ENCODE measurements at regions not wholly inside any gene's neighbourhood (a gene's known extent, or its start where the extent isn't known, plus 50 kb on each side); places are given as distances from the start of the nearest gene placed in this dataset.

GRCh38 chr7:17632384-17632783 lies 307.9 kb downstream of the SNX13 start:
- H3K36me3 ChIP-seq (ENCODE audit: control insufficient read depth in 4 of 4, insufficient read depth in 4 of 4, low read length in 3 of 4), result no peaks in the 10 kb centered on the region
- WGBS (ENCODE audit: insufficient coverage), result no CpG with 5 or more reads among the region's 2 CpGs
- no peak overlapping the region for H3K4me3 ChIP-seq (ENCODE audit: control insufficient read depth in 1 of 7, extremely low read depth in 1 of 7, insufficient read depth in 4 of 7, low read depth in 2 of 7, low read length in 6 of 7)
- no peaks in the 10 kb centered on the region for H3K27me3 ChIP-seq (replicated peaks in 2 of 5; ENCODE audit: control insufficient read depth in 4 of 5, insufficient read depth in 5 of 5, low read length in 4 of 5)
- CTCF ChIA-PET, result interaction anchor here (0.5 to 1.8 kb wide), 3 partner anchors 9 to 473 kb away, joined by 3 to 5 read pairs (median 3); no protein-coding TSS in a partner anchor
- H3K4me1 ChIP-seq (ENCODE audit: control extremely low read depth in 1 of 4, control insufficient read depth in 4 of 4, insufficient read depth in 4 of 4, low read length in 3 of 4), result no peaks in the 10 kb centered on the region
- DNase-seq, result no peak
- no peaks in the 10 kb centered on the region for H3K9me3 ChIP-seq (ENCODE audit: control extremely low read depth in 1 of 5, control insufficient read depth in 4 of 5, insufficient read depth in 2 of 5, low read depth in 1 of 5, low read length in 4 of 5)
- POLR2A ChIA-PET, result no interaction called here
- H3K27ac ChIP-seq (ENCODE audit: insufficient read depth in 1 of 2, low read depth in 1 of 2, low read length in 2 of 2, poor library complexity in 1 of 2, severe bottlenecking in 2 of 2), result no peak overlapping the region

GRCh38 chr7:17633067-17633466 lies 307.2 kb downstream of the SNX13 start:
- Histone ChIP-seq H3K27ac (ENCODE audit: insufficient read depth in 1 of 2, low read depth in 1 of 2, low read length in 2 of 2, poor library complexity in 1 of 2, severe bottlenecking in 2 of 2) (no peak overlapping the region), H3K4me3 (ENCODE audit: control insufficient read depth in 1 of 7, extremely low read depth in 1 of 7, insufficient read depth in 4 of 7, low read depth in 2 of 7, low read length in 6 of 7) (no peak overlapping the region), H3K36me3 (ENCODE audit: control insufficient read depth in 4 of 4, insufficient read depth in 4 of 4, low read length in 3 of 4) (no peaks in the 10 kb centered on the region), H3K9me3 (ENCODE audit: control extremely low read depth in 1 of 5, control insufficient read depth in 4 of 5, insufficient read depth in 2 of 5, low read depth in 1 of 5, low read length in 4 of 5) (no peaks in the 10 kb centered on the region), H3K4me1 (ENCODE audit: control extremely low read depth in 1 of 4, control insufficient read depth in 4 of 4, insufficient read depth in 4 of 4, low read length in 3 of 4) (peaks cover 0 to 2% (median 0%) of the 10 kb centered on the region in 4 experiments), H3K27me3 (replicated peaks in 2 of 5; ENCODE audit: control insufficient read depth in 4 of 5, insufficient read depth in 5 of 5, low read length in 4 of 5) (no peaks in the 10 kb centered on the region)
- ChIA-PET CTCF (interaction anchor here (1.8 kb wide), 1 partner anchor 9 kb away, joined by 5 read pairs; no protein-coding TSS in a partner anchor), POLR2A (no interaction called here)
- no peak for DNase-seq
- 100% methylated on average over 1 of the region's 1 CpG for WGBS (ENCODE audit: insufficient coverage)

- POLR2A ChIA-PET, result no interaction called here
- 100% methylated on average over 1 of the region's 1 CpG for WGBS (ENCODE audit: insufficient coverage)
- H3K4me1 ChIP-seq (ENCODE audit: control extremely low read depth in 1 of 4, control insufficient read depth in 4 of 4, insufficient read depth in 4 of 4, low read length in 3 of 4), result peaks cover 2 to 15% (median 6%) of the 10 kb centered on the region in 4 experiments
- H3K36me3 ChIP-seq (ENCODE audit: control insufficient read depth in 4 of 4, insufficient read depth in 4 of 4, low read length in 3 of 4), result no peaks in the 10 kb centered on the region
- peaks cover 0 to 2% (median 0%) of the 10 kb centered on the region in 5 experiments for H3K9me3 ChIP-seq (ENCODE audit: control extremely low read depth in 1 of 5, control insufficient read depth in 4 of 5, insufficient read depth in 2 of 5, low read depth in 1 of 5, low read length in 4 of 5)
- CTCF ChIA-PET, result interaction anchor here (0.6 to 1.3 kb wide), 3 partner anchors 10 to 629 kb away, joined by 3 to 4 read pairs (median 3); no protein-coding TSS in a partner anchor
- no peak overlapping the region for H3K4me3 ChIP-seq (ENCODE audit: control insufficient read depth in 1 of 7, extremely low read depth in 1 of 7, insufficient read depth in 4 of 7, low read depth in 2 of 7, low read length in 6 of 7)
- no peak overlapping the region for H3K27ac ChIP-seq (ENCODE audit: insufficient read depth in 1 of 2, low read depth in 1 of 2, low read length in 2 of 2, poor library complexity in 1 of 2, severe bottlenecking in 2 of 2)
- no peaks in the 10 kb centered on the region for H3K27me3 ChIP-seq (replicated peaks in 2 of 5; ENCODE audit: control insufficient read depth in 4 of 5, insufficient read depth in 5 of 5, low read length in 4 of 5)
- DNase-seq, result peak in 2 of 3 donors; percentile 39 to 49
Observed at GRCh38 chr7:17638727-17639126, 301.6 kb downstream of the SNX13 start.

GRCh38 chr7:17640730-17641377 lies 299.4 kb downstream of the SNX13 start:
- Histone ChIP-seq H3K9me3 (ENCODE audit: control extremely low read depth in 1 of 5, control insufficient read depth in 4 of 5, insufficient read depth in 2 of 5, low read depth in 1 of 5, low read length in 4 of 5) (peaks cover 0 to 5% (median 2%) of the 10 kb centered on the region in 5 experiments), H3K4me1 (ENCODE audit: control extremely low read depth in 1 of 4, control insufficient read depth in 4 of 4, insufficient read depth in 4 of 4, low read length in 3 of 4) (peaks cover 2 to 15% (median 6%) of the 10 kb centered on the region in 4 experiments), H3K27me3 (replicated peaks in 2 of 5; ENCODE audit: control insufficient read depth in 4 of 5, insufficient read depth in 5 of 5, low read length in 4 of 5) (no peaks in the 10 kb centered on the region), H3K36me3 (ENCODE audit: control insufficient read depth in 4 of 4, insufficient read depth in 4 of 4, low read length in 3 of 4) (no peaks in the 10 kb centered on the region), H3K27ac (ENCODE audit: insufficient read depth in 1 of 2, low read depth in 1 of 2, low read length in 2 of 2, poor library complexity in 1 of 2, severe bottlenecking in 2 of 2) (no peak overlapping the region), H3K4me3 (ENCODE audit: control insufficient read depth in 1 of 7, extremely low read depth in 1 of 7, insufficient read depth in 4 of 7, low read depth in 2 of 7, low read length in 6 of 7) (no peak overlapping the region)
- CTCF ChIA-PET, result interaction anchor here (0.8 to 2.4 kb wide), 6 partner anchors 9 to 744 kb away, joined by 3 to 9 read pairs (median 3); partner anchors contain the start of gene AHR
- POLR2A ChIA-PET, result no interaction called here
- peak; percentile 49 to 67 (median 56) for DNase-seq
- 33% methylated on average over 2 of the region's 4 CpGs for WGBS (ENCODE audit: insufficient coverage)

- H3K36me3 ChIP-seq (ENCODE audit: control insufficient read depth in 4 of 4, insufficient read depth in 4 of 4, low read length in 3 of 4), result no peaks in the 10 kb centered on the region
- no peak overlapping the region for H3K27ac ChIP-seq (ENCODE audit: insufficient read depth in 1 of 2, low read depth in 1 of 2, low read length in 2 of 2, poor library complexity in 1 of 2, severe bottlenecking in 2 of 2)
- DNase-seq, result no peak
- H3K27me3 ChIP-seq (replicated peaks in 2 of 5; ENCODE audit: control insufficient read depth in 4 of 5, insufficient read depth in 5 of 5, low read length in 4 of 5), result no peaks in the 10 kb centered on the region
- no CpG with 5 or more reads among the region's 1 CpG for WGBS (ENCODE audit: insufficient coverage)
- H3K9me3 ChIP-seq (ENCODE audit: control extremely low read depth in 1 of 5, control insufficient read depth in 4 of 5, insufficient read depth in 2 of 5, low read depth in 1 of 5, low read length in 4 of 5), result peaks cover 0 to 5% (median 2%) of the 10 kb centered on the region in 5 experiments
- H3K4me1 ChIP-seq (ENCODE audit: control extremely low read depth in 1 of 4, control insufficient read depth in 4 of 4, insufficient read depth in 4 of 4, low read length in 3 of 4), result no peaks in the 10 kb centered on the region
- H3K4me3 ChIP-seq (ENCODE audit: control insufficient read depth in 1 of 7, extremely low read depth in 1 of 7, insufficient read depth in 4 of 7, low read depth in 2 of 7, low read length in 6 of 7), result no peak overlapping the region
- ChIA-PET CTCF (interaction anchor here (1.4 to 1.9 kb wide), 6 partner anchors 11 to 725 kb away, joined by 4 to 5 read pairs (median 4); no protein-coding TSS in a partner anchor), POLR2A (no interaction called here)
Observed at GRCh38 chr7:17645500-17645899, 294.8 kb downstream of the SNX13 start.

- Histone ChIP-seq H3K4me3 (ENCODE audit: control insufficient read depth in 1 of 7, extremely low read depth in 1 of 7, insufficient read depth in 4 of 7, low read depth in 2 of 7, low read length in 6 of 7) (no peak overlapping the region), H3K9me3 (ENCODE audit: control extremely low read depth in 1 of 5, control insufficient read depth in 4 of 5, insufficient read depth in 2 of 5, low read depth in 1 of 5, low read length in 4 of 5) (peaks cover 0 to 5% (median 2%) of the 10 kb centered on the region in 5 experiments), H3K36me3 (ENCODE audit: control insufficient read depth in 4 of 4, insufficient read depth in 4 of 4, low read length in 3 of 4) (no peaks in the 10 kb centered on the region), H3K27me3 (replicated peaks in 2 of 5; ENCODE audit: control insufficient read depth in 4 of 5, insufficient read depth in 5 of 5, low read length in 4 of 5) (no peaks in the 10 kb centered on the region), H3K27ac (ENCODE audit: insufficient read depth in 1 of 2, low read depth in 1 of 2, low read length in 2 of 2, poor library complexity in 1 of 2, severe bottlenecking in 2 of 2) (no peak overlapping the region), H3K4me1 (ENCODE audit: control extremely low read depth in 1 of 4, control insufficient read depth in 4 of 4, insufficient read depth in 4 of 4, low read length in 3 of 4) (no peaks in the 10 kb centered on the region)
- ChIA-PET POLR2A (no interaction called here), CTCF (interaction anchor here (0.6 to 2.5 kb wide), 17 partner anchors 9 to 1197 kb away, joined by 3 to 13 read pairs (median 4); no protein-coding TSS in a partner anchor)
- peak; percentile 24 to 52 (median 45) for DNase-seq
- 100% methylated on average over 2 of the region's 3 CpGs for WGBS (ENCODE audit: insufficient coverage)
Observed at GRCh38 chr7:17646253-17646956, 293.9 kb downstream of the SNX13 start.

- H3K27ac ChIP-seq (ENCODE audit: insufficient read depth in 1 of 2, low read depth in 1 of 2, low read length in 2 of 2, poor library complexity in 1 of 2, severe bottlenecking in 2 of 2), result no peak overlapping the region
- no CpG with 5 or more reads among the region's 2 CpGs for WGBS (ENCODE audit: insufficient coverage)
Observed at GRCh38 chr7:17651341-17651740, 289.0 kb downstream of the SNX13 start.

More at GRCh38 chr7:17651341-17651740, 289.0 kb downstream of the SNX13 start:
- ChIA-PET POLR2A (no interaction called here), CTCF (interaction anchor here (1.3 to 2.1 kb wide), 3 partner anchors 9 to 668 kb away, joined by 5 to 8 read pairs (median 6); no protein-coding TSS in a partner anchor)
- Histone ChIP-seq H3K36me3 (ENCODE audit: control insufficient read depth in 4 of 4, insufficient read depth in 4 of 4, low read length in 3 of 4) (no peaks in the 10 kb centered on the region), H3K9me3 (ENCODE audit: control extremely low read depth in 1 of 5, control insufficient read depth in 4 of 5, insufficient read depth in 2 of 5, low read depth in 1 of 5, low read length in 4 of 5) (no peaks in the 10 kb centered on the region), H3K4me1 (ENCODE audit: control extremely low read depth in 1 of 4, control insufficient read depth in 4 of 4, insufficient read depth in 4 of 4, low read length in 3 of 4) (peaks cover 2 to 7% (median 4%) of the 10 kb centered on the region in 4 experiments), H3K4me3 (ENCODE audit: control insufficient read depth in 1 of 7, extremely low read depth in 1 of 7, insufficient read depth in 4 of 7, low read depth in 2 of 7, low read length in 6 of 7) (no peak overlapping the region), H3K27me3 (replicated peaks in 2 of 5; ENCODE audit: control insufficient read depth in 4 of 5, insufficient read depth in 5 of 5, low read length in 4 of 5) (no peaks in the 10 kb centered on the region)
- DNase-seq, result no peak
